Calu3 (cell line): ENCODE measurements at regions not wholly inside any gene's neighbourhood (a gene's known extent, or its start where the extent isn't known, plus 50 kb on each side); places are given as distances from the start of the nearest gene placed in this dataset.

Source experiments
- BruUV-seq: library from RNA; stranded (reverse); fragments of 400-500 nt; replicated peaks from 2 replicates; lab custom pipeline; 2021; lab: Mats Ljungman, UMichigan
- CTCF ChIA-PET: fragments of 300-600 bp; sonication (Branson Sonifier 250); formaldehyde crosslinking; loops from one replicate; lab custom pipeline; 2022; ENCODE audit warnings: antibody characterized with exemption; lab: Charles Lee
- DNase-seq: peaks from one replicate; pipeline ENCODE4 v3.0.0; 2022
- H3K27ac Mint-ChIP-seq: one replicate; pipeline ENCODE4 v1.8.0; 2022; ENCODE audit warnings: mixed read lengths; ENCODE audit not compliant: unreplicated experiment
- H3K27me3 Mint-ChIP-seq: one replicate; pipeline ENCODE4 v1.8.0; 2022; ENCODE audit warnings: mixed read lengths; ENCODE audit not compliant: unreplicated experiment
- H3K36me3 Mint-ChIP-seq: one replicate; pipeline ENCODE4 v1.8.0; 2022; ENCODE audit warnings: mild to moderate bottlenecking, moderate library complexity, mixed read lengths; ENCODE audit not compliant: insufficient read depth, unreplicated experiment
- H3K4me1 Mint-ChIP-seq: one replicate; pipeline ENCODE4 v1.8.0; 2022; ENCODE audit warnings: mild to moderate bottlenecking, low read depth, mixed read lengths; ENCODE audit not compliant: unreplicated experiment
- H3K4me3 Mint-ChIP-seq: one replicate; pipeline ENCODE4 v1.8.0; 2022; ENCODE audit warnings: mild to moderate bottlenecking, low read depth, moderate library complexity, mixed read lengths; ENCODE audit not compliant: unreplicated experiment
- H3K9me3 Mint-ChIP-seq: one replicate; pipeline ENCODE4 v1.8.0; 2022; ENCODE audit warnings: low read depth, mixed read lengths; ENCODE audit not compliant: unreplicated experiment
- CTCF ChIP-seq: fragments of 200-600 bp; IDR thresholded peaks from one replicate; pipeline ENCODE4 v1.8.0; 2022; ENCODE audit warnings: antibody characterized with exemption; ENCODE audit not compliant: unreplicated experiment
- intact Hi-C: fragments of 100-400 bp; cut with micrococcal nuclease; formaldehyde crosslinking; loops from one replicate; pipeline ENCODE4 v1.10.0; 2022; ENCODE audit not compliant: unreplicated experiment

- Mint-ChIP-seq H3K4me1 (no peaks in the 10 kb centered on the region), H3K27ac (no peak overlapping the region), H3K9me3 (no peaks in the 10 kb centered on the region), H3K4me3 (no peak overlapping the region), H3K36me3 (no peaks in the 10 kb centered on the region), H3K27me3 (no peaks in the 10 kb centered on the region)
- no peak for TF ChIP-seq CTCF
- BruUV-seq = no TSS peak
- DNase-seq = no peak
- CTCF ChIA-PET = no interaction called here
- intact Hi-C loops = no loop called here
These were observed 280.7 kb downstream of the SLITRK1 start for GRCh38 chr13:83601539-83601938.

DNA sequence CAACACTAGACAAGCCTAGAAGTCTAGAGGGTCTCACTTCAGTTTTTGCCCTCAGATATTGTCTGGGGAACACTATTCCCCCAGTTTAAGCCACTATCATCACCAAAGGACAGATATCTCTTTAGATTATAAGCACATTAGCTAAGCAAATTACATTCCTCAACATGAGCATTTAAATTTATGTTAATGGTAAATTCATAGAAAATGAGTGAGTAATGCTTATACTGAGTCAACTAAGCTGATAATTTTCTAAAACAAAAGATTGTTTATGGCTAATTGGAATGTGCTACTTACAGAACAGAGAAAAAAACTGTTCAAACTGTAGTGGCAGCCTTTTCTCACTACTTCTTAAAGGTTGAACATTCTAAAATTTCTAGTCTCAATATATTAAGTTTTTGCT is 290.2 kb downstream of the SLITRK1 start:
- no peak overlapping the region for H3K4me3 Mint-ChIP-seq
- H3K27ac Mint-ChIP-seq = no peak overlapping the region
- no peaks in the 10 kb centered on the region for H3K36me3 Mint-ChIP-seq
- H3K27me3 Mint-ChIP-seq = no peaks in the 10 kb centered on the region
- no peaks in the 10 kb centered on the region for H3K9me3 Mint-ChIP-seq
- no TSS peak for BruUV-seq
- CTCF ChIA-PET = no interaction called here
- no peak for DNase-seq
- intact Hi-C loops = no loop called here
- no peaks in the 10 kb centered on the region for H3K4me1 Mint-ChIP-seq
- no peak for TF ChIP-seq CTCF

DNA sequence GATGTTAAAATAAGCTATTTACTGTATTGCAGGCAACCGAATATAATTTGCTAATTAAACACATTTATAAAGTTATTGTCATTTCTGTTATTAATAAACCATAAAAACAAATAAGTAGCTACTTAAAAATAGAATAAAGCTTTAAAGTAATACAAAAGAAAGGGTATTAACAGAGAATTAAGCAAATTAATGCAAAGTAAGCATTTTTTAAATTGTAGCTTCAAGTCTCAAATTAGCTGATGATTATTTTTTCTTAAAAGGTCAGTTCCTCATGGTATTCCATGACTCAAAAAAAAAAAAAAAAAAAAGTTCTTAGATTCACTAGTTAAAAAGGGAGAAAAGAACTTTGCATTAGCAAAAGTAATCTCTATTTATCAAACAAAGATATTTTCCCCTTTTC is 292.5 kb downstream of the SLITRK1 start:
- CTCF ChIA-PET = no interaction called here

DNA sequence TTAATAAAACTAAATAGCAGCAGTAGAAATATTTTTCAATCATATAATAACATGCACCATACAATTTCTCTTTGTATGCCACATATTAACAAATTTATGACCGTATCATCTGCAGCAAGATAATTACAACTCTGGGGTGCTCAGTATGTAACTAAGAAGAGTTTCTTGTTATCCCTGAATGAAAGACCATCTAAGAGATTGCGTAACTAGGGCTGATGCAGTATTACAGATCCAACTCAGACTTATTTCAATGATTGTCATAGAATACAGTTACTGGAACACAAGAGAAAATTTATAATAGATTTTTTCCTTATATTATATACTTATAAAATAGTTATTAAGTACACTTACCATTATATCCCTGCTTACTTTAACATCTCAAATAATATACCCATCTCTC is 305.1 kb downstream of the SLITRK1 start:
- DNase-seq = no peak
- BruUV-seq = no TSS peak
- no peak overlapping the region for H3K4me3 Mint-ChIP-seq
- CTCF ChIA-PET = no interaction called here
- intact Hi-C loops = no loop called here
- H3K36me3 Mint-ChIP-seq = no peaks in the 10 kb centered on the region
- H3K27ac Mint-ChIP-seq = no peak overlapping the region
- H3K27me3 Mint-ChIP-seq = no peaks in the 10 kb centered on the region
- TF ChIP-seq CTCF = no peak
- peaks cover 6% of the 10 kb centered on the region for H3K9me3 Mint-ChIP-seq
- H3K4me1 Mint-ChIP-seq = no peaks in the 10 kb centered on the region

More for the DNA sequence above, 292.5 kb downstream of the SLITRK1 start:
- Mint-ChIP-seq H3K4me3 (no peak overlapping the region), H3K9me3 (no peaks in the 10 kb centered on the region), H3K36me3 (no peaks in the 10 kb centered on the region), H3K27me3 (no peaks in the 10 kb centered on the region), H3K27ac (no peak overlapping the region), H3K4me1 (no peaks in the 10 kb centered on the region)
- BruUV-seq = no TSS peak
- TF ChIP-seq CTCF = no peak
- intact Hi-C loops = no loop called here
- DNase-seq = no peak
